Right atrium auricular region (tissue), 2 donors: ENCODE measurements at regions not wholly inside any gene's neighbourhood (a gene's known extent, or its start where the extent isn't known, plus 50 kb on each side); places are given as distances from the start of the nearest gene placed in this dataset.
"Not testable (repeated sequence)": the region's sequence is repeated elsewhere in the genome, so short reads cannot be mapped to it uniquely, and the experiment has no call there.

Source experiments
- DNase-seq: peaks from one replicate; pipeline ENCODE4 v3.0.0-alpha.2; 2019; ENCODE audit warnings: low spot score
- H3K27ac ChIP-seq, 2 donors: fragments of 200-600 bp; sonication (generic); 1 replicate in 1 of 2; 2 replicates in 1 of 2; pipeline ENCODE4 v1.5.1; 2016 to 2019
- H3K27me3 ChIP-seq, 2 donors: fragments of 200-600 bp; sonication (generic); one replicate each; pipeline versions ENCODE4 v1.5.1 to v1.6.0; 2017 to 2019
- H3K36me3 ChIP-seq: fragments of 200-600 bp; sonication (generic); one replicate; pipeline ENCODE4 v1.5.1; 2016
- H3K4me1 ChIP-seq, 2 donors: fragments of 200-600 bp; sonication (generic); one replicate each; pipeline versions ENCODE4 v1.5.1 to v1.6.0; 2017 to 2019
- H3K4me3 ChIP-seq, 2 donors: fragments of 200-600 bp; sonication (generic); 1 replicate in 1 of 2; 2 replicates in 1 of 2; pipeline ENCODE4 v1.5.1; 2017 to 2019; ENCODE audit warnings: mild to moderate bottlenecking in 1 of 2, moderate library complexity in 1 of 2
- H3K9me3 ChIP-seq, 2 donors: fragments of 200-600 bp; sonication (generic); one replicate each; pipeline ENCODE4 v1.5.1; 2019

GRCh38 chr21:9018731-9019253 lies 1502.6 kb upstream of the TPTE start:
- not testable (repeated sequence) for H3K4me3 ChIP-seq, H3K27me3 ChIP-seq, H3K4me1 ChIP-seq, H3K36me3 ChIP-seq, H3K27ac ChIP-seq, DNase-seq, H3K9me3 ChIP-seq

- H3K36me3 ChIP-seq, H3K27me3 ChIP-seq, H3K4me1 ChIP-seq, H3K9me3 ChIP-seq, DNase-seq, H3K4me3 ChIP-seq, H3K27ac ChIP-seq: not testable (repeated sequence)
Measured at GRCh38 chr21:9024006-9024767, 1497.2 kb upstream of the TPTE start.

GRCh38 chr21:9026729-9027416 lies 1494.5 kb upstream of the TPTE start:
- not testable (repeated sequence) for H3K27me3 ChIP-seq

GRCh38 chr21:9027417-9027800 lies 1494.0 kb upstream of the TPTE start:
- H3K4me1 ChIP-seq, H3K4me3 ChIP-seq, H3K27ac ChIP-seq, H3K36me3 ChIP-seq, H3K27me3 ChIP-seq, H3K9me3 ChIP-seq: not testable (repeated sequence)
- DNase-seq, result peak; percentile 60

More at GRCh38 chr21:9026729-9027416, 1494.5 kb upstream of the TPTE start:
- not testable (repeated sequence) for H3K36me3 ChIP-seq, H3K27ac ChIP-seq, H3K9me3 ChIP-seq, H3K4me3 ChIP-seq, H3K4me1 ChIP-seq
- peak; percentile 59 for DNase-seq

GRCh38 chr21:9028624-9029431 lies 1492.6 kb upstream of the TPTE start:
- not testable (repeated sequence) for H3K4me1 ChIP-seq, H3K27me3 ChIP-seq, H3K9me3 ChIP-seq, H3K27ac ChIP-seq, H3K36me3 ChIP-seq, H3K4me3 ChIP-seq
- peak; percentile 60 for DNase-seq

GRCh38 chr21:9030141-9030665 lies 1491.2 kb upstream of the TPTE start:
- peak; percentile 56 for DNase-seq
- not testable (repeated sequence) for H3K4me1 ChIP-seq, H3K27ac ChIP-seq, H3K36me3 ChIP-seq, H3K4me3 ChIP-seq, H3K9me3 ChIP-seq, H3K27me3 ChIP-seq

GRCh38 chr21:9031482-9032374 lies 1489.7 kb upstream of the TPTE start:
- not testable (repeated sequence) for H3K9me3 ChIP-seq, H3K4me1 ChIP-seq, H3K27ac ChIP-seq, H3K36me3 ChIP-seq, H3K27me3 ChIP-seq, H3K4me3 ChIP-seq
- DNase-seq, result peak; percentile 58

GRCh38 chr21:9032547-9032946 lies 1488.8 kb upstream of the TPTE start:
- H3K4me1 ChIP-seq, H3K4me3 ChIP-seq, DNase-seq, H3K27ac ChIP-seq, H3K9me3 ChIP-seq, H3K36me3 ChIP-seq, H3K27me3 ChIP-seq: not testable (repeated sequence)

GRCh38 chr21:9033295-9033694 lies 1488.1 kb upstream of the TPTE start:
- not testable (repeated sequence) for H3K27me3 ChIP-seq, H3K9me3 ChIP-seq, H3K4me1 ChIP-seq, H3K4me3 ChIP-seq, DNase-seq, H3K36me3 ChIP-seq, H3K27ac ChIP-seq

- DNase-seq, H3K4me3 ChIP-seq, H3K9me3 ChIP-seq, H3K27ac ChIP-seq, H3K27me3 ChIP-seq, H3K36me3 ChIP-seq, H3K4me1 ChIP-seq: not testable (repeated sequence)
Measured at GRCh38 chr21:9034491-9035200, 1486.7 kb upstream of the TPTE start.

GRCh38 chr21:9035225-9035624 lies 1486.2 kb upstream of the TPTE start:
- H3K27ac ChIP-seq, H3K4me1 ChIP-seq, H3K4me3 ChIP-seq, DNase-seq, H3K36me3 ChIP-seq, H3K27me3 ChIP-seq, H3K9me3 ChIP-seq: not testable (repeated sequence)

GRCh38 chr21:9035970-9036369 lies 1485.4 kb upstream of the TPTE start:
- not testable (repeated sequence) for H3K36me3 ChIP-seq, H3K9me3 ChIP-seq, H3K4me1 ChIP-seq, DNase-seq, H3K4me3 ChIP-seq, H3K27ac ChIP-seq, H3K27me3 ChIP-seq

- H3K27ac ChIP-seq, H3K4me3 ChIP-seq, DNase-seq, H3K36me3 ChIP-seq, H3K27me3 ChIP-seq, H3K9me3 ChIP-seq, H3K4me1 ChIP-seq: not testable (repeated sequence)
Measured at GRCh38 chr21:9036966-9037587, 1484.3 kb upstream of the TPTE start.
